GM10266 (cell line): ENCODE measurements at regions not wholly inside any gene's neighbourhood (a gene's known extent, or its start where the extent isn't known, plus 50 kb on each side); places are given as distances from the start of the nearest gene placed in this dataset.
"Not testable (repeated sequence)": the region's sequence is repeated elsewhere in the genome, so short reads cannot be mapped to it uniquely, and the experiment has no call there.

ENCODE experiments used
- DNase-seq: peaks from one replicate; pipeline ENCODE4 v3.0.0; 2012; ENCODE audit errors: extremely low spot score
- TF ChIP-seq, protein P1 (sequence below): IDR thresholded peaks from 2 replicates; pipeline ENCODE4 v1.5.1; 2012; ENCODE audit warnings: mild to moderate bottlenecking, low read depth; ENCODE audit not compliant: control insufficient read depth, insufficient read depth; ENCODE audit errors: missing control alignments

DNA sequence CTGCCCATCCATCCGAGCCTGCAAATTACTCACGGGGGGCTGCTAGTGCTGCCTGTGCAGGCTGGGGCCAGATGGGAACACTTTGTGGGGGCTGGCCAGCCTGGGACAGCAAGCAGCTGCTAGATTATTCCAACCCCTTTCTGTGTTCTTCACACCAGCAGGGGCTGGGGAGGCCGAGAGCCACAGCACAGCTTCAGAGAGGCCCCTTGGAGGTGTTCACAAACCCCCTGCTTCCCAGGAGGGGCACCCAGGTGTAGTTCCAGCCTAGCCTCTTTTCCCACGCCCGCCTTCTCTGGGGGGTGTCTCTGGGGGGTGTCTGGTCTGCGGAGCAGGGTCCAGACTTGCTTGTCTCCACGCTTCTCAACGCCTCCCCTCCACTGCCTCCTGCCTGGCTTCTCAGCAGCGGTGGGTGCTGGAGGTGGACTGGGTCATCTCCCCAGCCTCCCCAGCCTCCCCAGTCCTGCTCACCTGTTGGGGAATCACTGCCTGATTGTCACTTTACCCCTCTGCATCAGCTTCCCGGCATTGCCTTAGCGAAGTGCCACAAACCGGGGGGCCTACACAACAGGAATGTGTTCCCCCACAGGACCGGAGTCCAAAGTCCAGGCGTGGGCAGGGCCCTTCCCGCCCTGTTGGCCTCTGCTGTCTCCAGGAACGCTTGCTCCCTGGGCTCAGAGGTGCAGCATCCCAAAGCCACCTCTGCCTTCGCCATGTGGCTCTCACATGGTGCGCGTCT, 74.0 kb upstream of the EN2 start:
- TF ChIP-seq, protein P1, sequence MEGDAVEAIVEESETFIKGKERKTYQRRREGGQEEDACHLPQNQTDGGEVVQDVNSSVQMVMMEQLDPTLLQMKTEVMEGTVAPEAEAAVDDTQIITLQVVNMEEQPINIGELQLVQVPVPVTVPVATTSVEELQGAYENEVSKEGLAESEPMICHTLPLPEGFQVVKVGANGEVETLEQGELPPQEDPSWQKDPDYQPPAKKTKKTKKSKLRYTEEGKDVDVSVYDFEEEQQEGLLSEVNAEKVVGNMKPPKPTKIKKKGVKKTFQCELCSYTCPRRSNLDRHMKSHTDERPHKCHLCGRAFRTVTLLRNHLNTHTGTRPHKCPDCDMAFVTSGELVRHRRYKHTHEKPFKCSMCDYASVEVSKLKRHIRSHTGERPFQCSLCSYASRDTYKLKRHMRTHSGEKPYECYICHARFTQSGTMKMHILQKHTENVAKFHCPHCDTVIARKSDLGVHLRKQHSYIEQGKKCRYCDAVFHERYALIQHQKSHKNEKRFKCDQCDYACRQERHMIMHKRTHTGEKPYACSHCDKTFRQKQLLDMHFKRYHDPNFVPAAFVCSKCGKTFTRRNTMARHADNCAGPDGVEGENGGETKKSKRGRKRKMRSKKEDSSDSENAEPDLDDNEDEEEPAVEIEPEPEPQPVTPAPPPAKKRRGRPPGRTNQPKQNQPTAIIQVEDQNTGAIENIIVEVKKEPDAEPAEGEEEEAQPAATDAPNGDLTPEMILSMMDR = no peak
- DNase-seq = no peak

DNA sequence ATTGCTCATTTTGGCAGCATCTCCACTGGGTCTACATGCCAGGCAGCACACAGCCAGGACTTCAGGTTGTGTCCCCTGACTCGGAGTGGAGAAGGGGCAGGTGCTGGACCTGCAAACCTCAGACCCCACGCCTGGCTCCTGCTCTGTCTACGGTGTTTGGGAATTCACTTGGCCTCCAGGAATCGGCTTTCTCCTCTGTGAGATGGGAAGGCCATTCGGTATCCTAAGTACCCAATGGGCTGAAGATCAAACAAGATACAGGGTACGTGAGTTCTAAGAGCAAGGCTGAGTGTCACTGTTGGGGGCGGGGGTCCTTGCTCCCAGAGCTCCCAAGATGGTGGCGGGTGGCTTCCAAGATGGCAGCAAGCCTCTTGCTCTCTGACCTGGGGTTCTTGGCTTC, 73.2 kb upstream of the EN2 start:
- TF ChIP-seq, protein P1 = no peak
- no peak for DNase-seq

DNA sequence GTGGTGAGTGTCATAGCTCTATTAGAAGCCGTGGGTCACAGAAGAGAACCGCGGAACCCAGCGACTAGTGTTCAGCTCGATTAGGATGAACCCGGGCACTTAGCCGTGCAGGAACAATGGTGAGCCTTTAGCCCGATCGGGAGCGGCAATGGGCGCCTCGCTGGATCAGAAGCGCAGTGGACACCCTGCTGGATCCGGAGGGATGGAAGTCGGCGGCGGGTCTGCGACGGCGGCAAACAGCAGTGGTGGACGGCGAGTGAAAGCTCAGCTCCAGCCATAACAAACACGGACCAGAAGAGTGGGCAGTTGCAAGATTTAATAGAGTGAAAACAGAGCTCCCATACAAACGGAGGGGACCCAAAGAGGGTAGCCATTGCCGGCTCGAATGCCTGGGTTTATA, 72.7 kb upstream of the EN2 start:
- DNase-seq = not testable (repeated sequence)

DNA sequence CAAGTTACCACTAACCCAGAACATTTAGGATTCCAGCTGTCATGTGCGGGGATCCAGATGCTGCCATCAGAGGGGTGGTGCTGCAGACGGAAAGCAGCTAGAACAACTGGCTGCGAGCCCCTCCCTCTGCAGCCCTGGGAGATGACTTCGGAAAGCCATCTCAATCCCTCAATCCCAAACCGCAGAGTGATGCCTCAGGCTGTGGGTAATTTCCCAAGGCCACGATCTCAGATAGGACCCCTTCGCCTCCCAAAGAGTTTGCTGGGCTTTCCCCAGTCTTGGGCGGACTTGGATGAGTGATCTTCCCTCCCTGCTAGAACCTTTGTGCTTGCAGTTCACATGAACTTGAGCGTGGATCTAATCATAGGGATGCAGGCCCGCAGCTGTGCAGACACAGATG, 71.3 kb upstream of the EN2 start:
- TF ChIP-seq, protein P1 = no peak
- no peak for DNase-seq

DNA sequence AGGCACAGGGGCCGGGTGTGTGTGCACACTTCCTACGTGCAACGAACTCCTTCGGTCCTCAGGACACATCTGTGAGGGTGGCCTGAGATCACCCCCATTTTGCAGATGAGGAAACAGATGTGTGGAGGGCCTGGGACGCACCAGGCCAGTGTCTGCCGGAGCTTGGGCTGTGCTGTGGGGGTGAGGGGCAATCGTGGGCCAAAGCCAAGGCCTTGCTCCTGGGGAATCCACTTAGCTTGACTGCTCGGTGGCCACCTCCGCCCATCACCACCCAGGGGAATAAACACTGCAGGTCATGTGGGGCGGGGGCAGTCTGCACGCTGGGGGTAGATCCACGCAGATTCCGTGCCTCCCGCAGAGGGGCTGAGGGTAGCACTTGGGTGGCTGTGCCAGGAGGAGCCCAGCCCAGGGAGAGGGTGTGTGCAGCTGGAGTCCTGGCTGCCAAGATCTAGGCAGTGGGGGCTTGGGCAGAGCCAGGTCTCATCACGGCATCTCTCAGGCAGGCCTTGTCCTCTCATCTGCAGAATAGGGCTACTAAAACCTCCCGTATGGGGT, 70.8 kb upstream of the EN2 start:
- DNase-seq = no peak

DNA sequence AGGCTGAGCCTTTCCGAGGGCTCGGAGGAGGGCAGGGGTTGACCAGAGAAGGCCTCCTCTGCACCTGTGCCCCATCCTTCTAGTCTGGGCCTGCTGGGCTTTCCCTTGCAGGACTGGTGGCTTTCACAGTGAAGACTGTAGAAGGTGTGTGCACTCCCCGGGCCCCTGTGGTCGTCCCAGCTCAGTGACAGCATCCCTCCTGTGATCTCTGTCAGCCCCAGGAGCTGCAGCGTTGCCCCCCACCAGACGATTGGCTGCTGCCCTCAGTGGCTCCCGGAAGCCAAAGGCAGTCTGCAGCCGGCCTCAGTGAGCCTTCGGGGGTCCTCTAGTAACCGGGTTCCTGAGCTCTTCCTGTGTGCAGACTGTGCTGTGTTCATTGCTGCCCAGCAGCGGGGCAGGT, 69.4 kb upstream of the EN2 start:
- DNase-seq = no peak
- TF ChIP-seq, protein P1 = no peak

More for the DNA sequence above, 70.8 kb upstream of the EN2 start:
- TF ChIP-seq, protein P1 = no peak

DNA sequence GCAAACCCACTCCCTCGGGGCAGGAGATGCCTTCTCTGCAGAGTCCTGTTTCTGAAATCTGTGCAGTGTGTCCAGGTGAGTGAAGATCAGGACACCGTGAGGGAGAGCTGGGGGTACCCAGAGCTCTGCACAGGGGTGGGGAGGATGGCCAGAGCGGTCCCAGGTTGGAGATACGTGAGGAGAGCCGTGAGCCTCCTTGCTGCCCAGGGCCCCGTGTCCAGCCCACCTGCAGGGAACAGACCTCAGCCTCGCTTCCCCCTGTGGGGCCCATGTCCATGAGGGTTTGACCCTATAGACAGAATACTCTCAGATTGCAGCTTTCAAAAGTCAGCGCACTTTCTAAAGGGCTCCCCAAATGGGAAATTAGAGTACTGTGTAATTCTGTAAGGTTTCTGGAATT, 66.5 kb upstream of the EN2 start:
- TF ChIP-seq, protein P1 = no peak
- DNase-seq = no peak
